ENCODE measurements at regions not wholly inside any gene's neighbourhood (a gene's known extent, or its start where the extent isn't known, plus 50 kb on each side); places are given as distances from the start of the nearest gene placed in this dataset.

- H3K4me3 ChIP-seq = no peak overlapping the region
- H3K9me3 ChIP-seq (ENCODE audit: low read depth) = no peaks in the 10 kb centered on the region
- H3K27ac ChIP-seq = no peak overlapping the region
- no peaks in the 10 kb centered on the region for H3K9me2 ChIP-seq (ENCODE audit: insufficient read depth)
- DNase-seq = no peak
- H3F3A ChIP-seq (ENCODE audit: insufficient read depth) = peaks cover 3% of the 10 kb centered on the region
- no peak overlapping the region for H2AFZ ChIP-seq
- in situ Hi-C loops (cut with MboI) = no loop called here
- H3K27me3 ChIP-seq (replicated peaks; ENCODE audit: insufficient read depth) = no peaks in the 10 kb centered on the region
- H3K36me3 ChIP-seq (ENCODE audit: low read depth) = no peaks in the 10 kb centered on the region
- 90 to 93% methylated on average over 5 of the region's 5 CpGs for WGBS, 2 experiments (ENCODE audit: low coverage in 1 of 2, low lambda C conversion rate in 2 of 2, missing lambda C conversion rate in 2 of 2)
- TF ChIP-seq EZH2 (IDR thresholded peaks at IDR 0.05; ENCODE audit: insufficient read depth, poor library complexity, severe bottlenecking) = no peak
- TF ChIP-seq EZH2phosphoT487 (IDR thresholded peaks at IDR 0.05; ENCODE audit: insufficient read depth, low read depth) = no peak
- no peak overlapping the region for H3K4me2 ChIP-seq (ENCODE audit: unreplicated experiment)
- H3K79me2 ChIP-seq (ENCODE audit: insufficient read depth) = no peaks in the 10 kb centered on the region
- no peaks in the 10 kb centered on the region for H4K20me1 ChIP-seq (ENCODE audit: insufficient read depth)
- peaks cover 9% of the 10 kb centered on the region; the same call in 1 of the 2 replicates for H3K4me1 ChIP-seq (ENCODE audit: insufficient read depth)
- no peak overlapping the region for H3K9ac ChIP-seq
Observed at GRCh38 chr13:28563609-28564008, 68.7 kb upstream of the FLT1 start.

- no peak overlapping the region for H3K4me2 ChIP-seq (ENCODE audit: unreplicated experiment)
- no peak overlapping the region for H3K27ac ChIP-seq
- H3K36me3 ChIP-seq (ENCODE audit: low read depth) = no peaks in the 10 kb centered on the region
- TF ChIP-seq EZH2phosphoT487 (IDR thresholded peaks at IDR 0.05; ENCODE audit: insufficient read depth, low read depth) (no peak), EZH2 (IDR thresholded peaks at IDR 0.05; ENCODE audit: insufficient read depth, poor library complexity, severe bottlenecking) (no peak)
- H3K4me3 ChIP-seq = no peak overlapping the region
- H3K79me2 ChIP-seq (ENCODE audit: insufficient read depth) = no peaks in the 10 kb centered on the region
- no peak overlapping the region for H2AFZ ChIP-seq
- no peaks in the 10 kb centered on the region for H3K9me2 ChIP-seq (ENCODE audit: insufficient read depth)
- H3K27me3 ChIP-seq (replicated peaks; ENCODE audit: insufficient read depth) = no peaks in the 10 kb centered on the region
- 77 to 84% methylated on average over 2 of the region's 2 CpGs for WGBS, 2 experiments (ENCODE audit: low coverage in 1 of 2, low lambda C conversion rate in 2 of 2, missing lambda C conversion rate in 2 of 2)
- DNase-seq = no peak
- H3F3A ChIP-seq (ENCODE audit: insufficient read depth) = peaks cover 20% of the 10 kb centered on the region
- peaks cover 24% of the 10 kb centered on the region for H3K4me1 ChIP-seq (ENCODE audit: insufficient read depth)
- H3K9ac ChIP-seq = no peak overlapping the region
- H4K20me1 ChIP-seq (ENCODE audit: insufficient read depth) = no peaks in the 10 kb centered on the region
- in situ Hi-C loops (cut with MboI) = no loop called here
- no peaks in the 10 kb centered on the region for H3K9me3 ChIP-seq (ENCODE audit: low read depth)
Observed at GRCh38 chr13:28560612-28561011, 65.7 kb upstream of the FLT1 start.

GRCh38 chr13:28559636-28560259, 64.8 kb upstream of the FLT1 start:
- no peak overlapping the region for H3K27ac ChIP-seq
- no peak overlapping the region for H3K9ac ChIP-seq
- TF ChIP-seq EZH2phosphoT487 (IDR thresholded peaks at IDR 0.05; ENCODE audit: insufficient read depth, low read depth) (no peak), EZH2 (IDR thresholded peaks at IDR 0.05; ENCODE audit: insufficient read depth, poor library complexity, severe bottlenecking) (no peak)
- WGBS, 2 experiments (ENCODE audit: low coverage in 1 of 2, low lambda C conversion rate in 2 of 2, missing lambda C conversion rate in 2 of 2) = 93% methylated on average over 8 of the region's 8 CpGs
- H3K9me3 ChIP-seq (ENCODE audit: low read depth) = no peaks in the 10 kb centered on the region
- H3K36me3 ChIP-seq (ENCODE audit: low read depth) = no peaks in the 10 kb centered on the region
- in situ Hi-C loops (cut with MboI) = no loop called here
- DNase-seq = no peak
- H2AFZ ChIP-seq = no peak overlapping the region
- H3K4me3 ChIP-seq = no peak overlapping the region
- H4K20me1 ChIP-seq (ENCODE audit: insufficient read depth) = no peaks in the 10 kb centered on the region
- peaks cover 24% of the 10 kb centered on the region for H3K4me1 ChIP-seq (ENCODE audit: insufficient read depth)
- no peaks in the 10 kb centered on the region for H3K79me2 ChIP-seq (ENCODE audit: insufficient read depth)
- H3K9me2 ChIP-seq (ENCODE audit: insufficient read depth) = no peaks in the 10 kb centered on the region
- H3K4me2 ChIP-seq (ENCODE audit: unreplicated experiment) = no peak overlapping the region
- peaks cover 20% of the 10 kb centered on the region for H3F3A ChIP-seq (ENCODE audit: insufficient read depth)
- no peaks in the 10 kb centered on the region for H3K27me3 ChIP-seq (replicated peaks; ENCODE audit: insufficient read depth)

GRCh38 chr13:28558567-28558966, 63.6 kb upstream of the FLT1 start:
- Histone ChIP-seq H4K20me1 (ENCODE audit: insufficient read depth) (no peaks in the 10 kb centered on the region), H3K36me3 (ENCODE audit: low read depth) (no peaks in the 10 kb centered on the region), H3F3A (ENCODE audit: insufficient read depth) (peaks cover 20% of the 10 kb centered on the region), H3K4me3 (peak overlapping the region; percentile 53; the same call in 1 of the 2 replicates), H2AFZ (peak overlapping the region; percentile 64), H3K4me1 (ENCODE audit: insufficient read depth) (peaks cover 24% of the 10 kb centered on the region), H3K9ac (peak overlapping the region; percentile 18; the same call in 1 of the 2 replicates), H3K27ac (peak overlapping the region; percentile 66), H3K4me2 (ENCODE audit: unreplicated experiment) (peak overlapping the region; percentile 78), H3K9me3 (ENCODE audit: low read depth) (no peaks in the 10 kb centered on the region), H3K27me3 (replicated peaks; ENCODE audit: insufficient read depth) (no peaks in the 10 kb centered on the region), H3K9me2 (ENCODE audit: insufficient read depth) (no peaks in the 10 kb centered on the region), H3K79me2 (ENCODE audit: insufficient read depth) (no peaks in the 10 kb centered on the region)
- TF ChIP-seq EZH2 (IDR thresholded peaks at IDR 0.05; ENCODE audit: insufficient read depth, poor library complexity, severe bottlenecking) = no peak
- TF ChIP-seq EZH2phosphoT487 (IDR thresholded peaks at IDR 0.05; ENCODE audit: insufficient read depth, low read depth) = no peak
- in situ Hi-C loops (cut with MboI) = no loop called here
- DNase-seq = peak; percentile 19
- 33 to 34% methylated on average over 8 of the region's 8 CpGs for WGBS, 2 experiments (ENCODE audit: low coverage in 1 of 2, low lambda C conversion rate in 2 of 2, missing lambda C conversion rate in 2 of 2)
